GM21576 (cell line): ENCODE measurements at regions not wholly inside any gene's neighbourhood (a gene's known extent, or its start where the extent isn't known, plus 50 kb on each side); places are given as distances from the start of the nearest gene placed in this dataset.
"Not testable (repeated sequence)": the region's sequence is repeated elsewhere in the genome, so short reads cannot be mapped to it uniquely, and the experiment has no call there.

ENCODE experiments used
- ATAC-seq: cut with Tn5 transposase; IDR thresholded peaks from one replicate; pipeline ENCODE4 v1.9.1; 2021; ENCODE audit warnings: mild to moderate bottlenecking, moderate library complexity; ENCODE audit not compliant: unreplicated experiment

GRCh38 chr4:186954509-186954908 is 230.9 kb upstream of the FAT1 start:
- ATAC-seq = no peak

GRCh38 chr4:186954956-186955355 is 231.3 kb upstream of the FAT1 start:
- ATAC-seq = no peak

- ATAC-seq = no peak
These were observed 234.4 kb upstream of the FAT1 start for GRCh38 chr4:186957952-186958555.

- no peak for ATAC-seq
These were observed 235.2 kb upstream of the FAT1 start for GRCh38 chr4:186958726-186959350.

GRCh38 chr4:186979961-186980745 is 256.5 kb upstream of the FAT1 start:
- ATAC-seq = no peak

- ATAC-seq = no peak
These were observed 257.5 kb upstream of the FAT1 start for GRCh38 chr4:186981161-186981560.

GRCh38 chr4:186982160-186982559 is 258.5 kb upstream of the FAT1 start:
- ATAC-seq = no peak

GRCh38 chr4:186984105-186984644 is 260.5 kb upstream of the FAT1 start:
- no peak for ATAC-seq

GRCh38 chr4:186999686-187000085 is 276.0 kb upstream of the FAT1 start:
- no peak for ATAC-seq

- ATAC-seq = no peak
These were observed 276.6 kb upstream of the FAT1 start for GRCh38 chr4:187000281-187000680.

GRCh38 chr4:187002133-187002532 is 278.5 kb upstream of the FAT1 start:
- not testable (repeated sequence) for ATAC-seq

- ATAC-seq = no peak
These were observed 281.0 kb upstream of the FAT1 start for GRCh38 chr4:187004628-187005027.

GRCh38 chr4:187006189-187006618 is 282.5 kb upstream of the FAT1 start:
- no peak for ATAC-seq

- no peak for ATAC-seq
These were observed 286.4 kb upstream of the FAT1 start for GRCh38 chr4:187010052-187010451.

GRCh38 chr4:187016101-187016500 is 292.4 kb upstream of the FAT1 start:
- ATAC-seq = no peak

- ATAC-seq = no peak
These were observed 293.5 kb upstream of the FAT1 start for GRCh38 chr4:187017147-187017546.

GRCh38 chr4:187019896-187020295 is 296.2 kb upstream of the FAT1 start:
- no peak for ATAC-seq

GRCh38 chr4:187020676-187021075 is 297.0 kb upstream of the FAT1 start:
- ATAC-seq = no peak

GRCh38 chr4:187021436-187022205 is 298.0 kb upstream of the FAT1 start:
- no peak for ATAC-seq

- ATAC-seq = no peak
These were observed 303.6 kb upstream of the FAT1 start for GRCh38 chr4:187027272-187027671.

GRCh38 chr4:187042251-187042650 is 318.6 kb upstream of the FAT1 start:
- ATAC-seq = no peak
